GM19468 (cell line): ENCODE measurements at regions not wholly inside any gene's neighbourhood (a gene's known extent, or its start where the extent isn't known, plus 50 kb on each side); places are given as distances from the start of the nearest gene placed in this dataset.

Source experiments
- ATAC-seq: cut with Tn5 transposase; IDR thresholded peaks from one replicate; pipeline ENCODE4 v1.9.1; 2021; ENCODE audit warnings: mild to moderate bottlenecking, moderate library complexity, moderate number of reproducible peaks; ENCODE audit not compliant: unreplicated experiment; ENCODE audit errors: extremely low read depth

DNA sequence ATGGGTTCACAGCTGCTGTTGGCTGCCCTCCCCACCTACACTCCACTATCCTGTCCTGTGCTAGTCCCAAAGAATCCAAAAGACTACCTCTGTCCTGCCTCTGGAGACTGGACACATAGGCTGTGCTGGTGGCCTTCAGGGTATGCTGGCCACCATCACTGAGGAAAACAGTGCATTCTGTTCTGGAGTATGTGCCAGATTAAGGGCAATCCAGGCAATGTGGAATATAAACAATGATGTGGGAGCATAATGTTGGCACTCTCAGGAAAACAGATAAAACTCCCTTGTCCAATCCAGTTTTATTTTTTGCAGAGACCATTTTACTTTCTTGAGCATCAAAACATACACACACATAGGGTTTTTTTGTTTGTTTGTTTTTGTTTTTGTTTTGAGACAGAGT, 94.3 kb downstream of the GLUL start:
- ATAC-seq, result no peak

DNA sequence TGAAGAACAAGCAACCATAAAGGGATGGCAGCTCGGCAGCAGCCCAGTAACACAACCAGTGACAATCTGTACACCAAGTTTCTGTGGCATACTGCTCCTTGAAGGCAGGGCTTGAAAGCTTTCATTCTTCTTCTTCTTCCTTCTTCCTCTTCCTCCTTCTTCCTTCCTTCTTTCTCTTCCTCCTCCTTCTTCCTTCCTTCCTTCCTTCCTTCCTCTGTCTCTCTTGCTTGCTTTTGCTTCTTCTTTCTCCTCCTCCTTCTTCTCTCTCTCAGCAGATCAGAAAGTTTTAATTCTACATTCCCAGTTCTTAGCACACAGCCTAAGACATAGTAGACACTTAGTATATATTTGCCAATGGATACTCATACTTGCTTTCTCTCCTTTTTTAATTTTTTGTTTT, 95.9 kb downstream of the GLUL start:
- ATAC-seq, result no peak

DNA sequence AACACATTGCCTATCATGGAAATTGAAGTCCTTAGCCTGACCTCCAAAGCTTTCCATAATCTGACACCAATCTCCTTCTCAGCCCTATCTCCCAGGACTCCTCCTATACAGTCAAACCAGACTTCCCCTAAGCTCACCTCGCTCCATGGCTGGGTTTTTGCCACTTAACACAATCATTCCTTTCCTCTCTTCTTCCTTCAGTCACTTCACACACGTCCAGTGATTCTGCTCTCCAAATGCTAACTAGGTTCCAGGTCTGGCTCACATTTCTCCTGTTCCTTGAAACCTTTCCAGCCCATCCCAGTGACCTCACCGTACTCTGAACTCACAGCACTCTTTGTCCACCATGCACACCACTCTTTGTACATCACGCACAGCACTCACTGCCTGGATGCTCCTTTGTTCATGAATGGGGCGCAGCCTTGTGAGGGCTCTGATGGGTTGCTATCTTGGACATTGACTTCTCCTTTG, 98.4 kb downstream of the GLUL start:
- ATAC-seq, result no peak

DNA sequence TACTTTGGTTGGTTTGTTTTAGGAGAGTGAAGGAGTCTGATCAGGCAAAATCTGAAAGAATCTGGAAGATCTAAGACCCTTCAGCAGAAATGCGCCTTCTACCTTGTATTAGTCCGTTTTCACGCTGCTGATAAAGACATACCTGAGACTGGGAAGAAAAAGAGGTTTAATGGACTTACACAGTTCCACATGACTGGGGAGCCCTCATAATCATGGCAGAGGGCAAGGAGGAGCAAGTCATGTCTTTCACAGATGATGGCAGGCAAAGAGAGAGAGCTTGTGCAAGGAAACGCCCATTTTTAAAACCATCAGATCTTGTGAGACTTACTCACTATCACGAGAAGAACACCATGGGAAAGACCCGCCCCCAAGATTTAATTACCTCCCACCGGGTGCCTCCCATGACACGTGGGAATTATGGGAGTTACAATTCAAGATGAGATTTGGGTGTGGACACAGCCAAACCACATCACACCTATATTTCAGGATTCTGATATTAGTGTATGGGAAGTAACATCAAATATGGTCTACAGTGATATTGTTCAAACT, 99.3 kb downstream of the GLUL start:
- ATAC-seq, result no peak

DNA sequence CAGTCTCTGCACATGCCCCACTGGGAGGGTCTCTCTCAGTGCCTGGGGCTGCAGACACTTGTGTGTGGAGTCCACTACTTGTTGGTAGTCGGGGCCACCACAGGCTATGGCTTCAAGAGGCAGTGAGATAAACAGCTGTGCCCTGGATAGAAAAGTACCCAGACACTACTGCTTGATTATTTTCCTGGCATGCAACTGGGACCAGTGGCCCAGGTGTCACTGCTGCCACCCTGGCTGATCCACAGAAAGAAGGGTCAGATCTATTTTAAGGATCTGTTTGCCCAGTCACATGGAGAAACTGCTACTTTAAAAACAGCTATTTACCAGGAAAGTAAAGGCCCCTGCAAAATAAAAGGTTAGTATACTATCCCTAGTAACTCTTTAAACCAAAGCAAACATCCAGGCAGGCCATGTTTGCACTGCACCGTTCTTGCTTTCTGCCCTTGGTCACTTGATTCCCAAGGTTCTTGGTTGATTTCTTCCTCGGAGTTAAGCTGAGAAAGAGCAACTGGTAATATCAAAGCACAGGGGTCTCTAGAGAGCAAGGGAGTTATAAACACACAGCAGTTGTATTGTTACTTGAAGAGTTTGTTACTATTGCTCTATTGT, 99.9 kb downstream of the GLUL start:
- no peak for ATAC-seq

DNA sequence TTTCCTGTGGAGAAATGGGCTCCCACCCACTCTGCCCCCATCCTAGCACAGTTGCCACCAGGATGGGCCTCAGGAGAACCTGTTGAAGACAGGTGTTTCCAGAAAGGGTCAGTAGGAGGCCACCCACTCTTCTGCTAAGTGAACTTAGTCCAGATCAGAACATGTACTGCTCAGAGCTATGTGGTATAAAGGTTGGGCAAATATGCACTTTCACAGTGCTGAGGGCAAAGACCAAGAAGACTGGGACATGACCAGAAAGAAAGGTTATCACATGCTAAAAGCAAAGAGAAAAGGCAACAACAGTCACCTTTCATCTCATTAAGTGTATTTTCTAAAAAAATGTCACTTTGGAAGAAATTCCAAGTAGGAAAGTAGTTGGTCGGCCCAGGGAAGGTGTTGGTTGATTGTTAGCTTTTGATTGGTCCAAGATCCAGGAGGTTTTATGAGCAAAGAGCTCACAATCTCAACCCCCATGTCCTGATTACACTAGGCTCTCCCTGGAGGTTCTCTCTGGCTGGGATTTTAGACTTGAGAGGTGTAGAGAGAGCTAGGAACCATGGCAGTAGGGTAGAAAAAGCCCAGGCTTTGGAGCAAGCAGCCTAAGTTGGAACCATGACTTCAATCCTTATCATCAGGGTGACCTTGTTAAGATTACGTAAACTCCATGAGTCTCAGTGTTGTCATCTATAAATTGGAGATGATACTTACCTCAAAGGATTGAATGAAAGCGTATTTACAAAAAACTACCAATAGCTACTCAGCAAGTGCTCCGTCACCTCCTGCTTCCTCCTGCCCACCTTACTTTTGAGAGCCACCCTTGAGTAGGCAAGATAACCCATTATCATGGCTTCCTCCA, 102.6 kb downstream of the GLUL start:
- ATAC-seq, result no peak

DNA sequence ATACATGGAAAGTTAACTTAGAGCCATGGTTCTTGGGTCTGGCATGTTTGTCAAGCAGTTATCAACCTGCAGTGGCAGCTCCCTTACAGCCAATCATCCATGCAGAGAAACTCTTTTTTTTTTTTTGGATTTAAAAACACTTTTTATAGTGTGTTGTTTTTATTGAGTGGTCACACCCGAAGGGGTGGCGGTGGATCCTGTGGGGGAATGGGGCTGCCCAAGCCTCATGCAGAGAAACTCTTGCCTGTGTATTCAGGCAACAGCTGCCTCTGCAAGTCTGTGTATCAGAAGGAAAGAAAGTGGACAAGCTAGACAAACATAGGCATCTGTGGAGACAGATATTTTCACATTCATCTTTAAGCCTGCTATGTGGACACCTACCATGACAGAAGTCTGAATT, 104.8 kb downstream of the GLUL start:
- no peak for ATAC-seq

DNA sequence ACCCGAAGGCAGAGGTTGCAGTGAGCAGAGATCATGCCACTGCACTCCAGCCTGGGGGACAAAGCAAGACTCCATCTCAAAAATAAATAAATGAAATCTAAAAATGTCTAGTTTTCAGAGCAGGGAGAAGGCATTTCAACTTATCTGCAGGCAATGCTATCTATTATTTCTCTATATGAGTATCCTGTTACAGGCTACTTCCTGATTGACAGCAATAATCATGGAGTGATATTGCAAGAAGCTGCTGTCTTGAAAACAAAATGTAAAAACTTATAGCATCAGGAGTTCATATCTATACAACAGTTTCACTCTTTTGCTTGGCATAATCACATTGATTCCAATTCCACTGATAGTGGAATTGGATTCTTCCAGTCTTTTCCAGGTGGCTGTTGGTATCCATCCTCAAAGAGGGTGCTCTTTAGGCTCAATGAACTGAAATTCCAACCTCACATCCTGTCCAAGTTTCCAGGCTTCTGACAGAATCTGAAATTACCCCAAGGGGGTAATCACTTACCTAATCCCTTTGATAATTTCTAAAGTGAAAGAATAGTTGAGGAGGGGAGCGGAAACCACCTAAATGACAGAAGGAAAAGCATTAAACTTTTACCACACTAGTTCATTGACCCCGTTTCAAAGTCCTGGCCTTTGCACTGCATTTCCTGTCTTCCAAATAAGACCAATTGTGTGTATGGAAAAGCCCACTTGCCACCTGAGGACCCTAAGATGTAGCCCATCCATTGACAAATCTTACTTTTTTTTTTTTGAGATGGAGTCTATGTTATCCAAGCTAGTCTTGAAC, 107.6 kb downstream of the GLUL start:
- no peak for ATAC-seq

DNA sequence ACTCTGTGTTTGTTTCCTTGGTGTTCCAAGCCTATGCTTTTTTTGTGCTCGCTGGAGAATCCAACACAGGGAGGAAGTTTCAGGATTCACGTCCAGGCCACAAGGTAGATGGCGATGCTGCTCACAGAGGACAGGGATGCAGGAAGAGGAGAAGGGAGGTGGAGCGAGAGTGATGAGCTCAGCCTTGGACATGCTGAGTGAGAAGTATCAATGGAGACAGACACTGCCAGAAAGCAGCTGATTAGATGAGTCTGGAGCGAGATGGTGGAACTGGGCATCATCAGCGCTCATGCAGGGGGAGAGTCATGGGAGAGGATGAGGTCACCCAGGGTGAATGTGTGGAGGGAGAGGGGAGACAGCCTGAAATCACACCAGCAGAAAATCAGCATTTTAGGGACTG, 110.0 kb downstream of the GLUL start:
- no peak for ATAC-seq

DNA sequence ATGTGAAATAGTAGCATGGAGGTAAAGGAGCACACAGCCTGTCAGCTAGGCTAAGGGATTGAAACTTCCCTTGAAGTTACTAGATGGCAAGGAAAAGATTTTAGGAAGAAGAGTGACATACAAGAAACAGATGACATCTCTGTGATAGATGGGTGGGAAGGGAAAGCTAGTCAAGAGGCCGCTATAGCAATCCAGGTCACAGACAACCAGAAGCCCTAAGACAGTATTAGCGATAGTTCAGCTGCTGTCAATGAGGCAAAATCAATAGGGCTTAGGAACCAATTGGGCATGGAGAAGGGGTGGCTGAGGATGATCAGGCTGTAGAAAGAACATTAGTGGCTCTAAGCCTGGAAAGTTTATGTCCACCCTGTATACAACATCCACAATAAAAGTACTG, 111.1 kb downstream of the GLUL start:
- ATAC-seq, result no peak

DNA sequence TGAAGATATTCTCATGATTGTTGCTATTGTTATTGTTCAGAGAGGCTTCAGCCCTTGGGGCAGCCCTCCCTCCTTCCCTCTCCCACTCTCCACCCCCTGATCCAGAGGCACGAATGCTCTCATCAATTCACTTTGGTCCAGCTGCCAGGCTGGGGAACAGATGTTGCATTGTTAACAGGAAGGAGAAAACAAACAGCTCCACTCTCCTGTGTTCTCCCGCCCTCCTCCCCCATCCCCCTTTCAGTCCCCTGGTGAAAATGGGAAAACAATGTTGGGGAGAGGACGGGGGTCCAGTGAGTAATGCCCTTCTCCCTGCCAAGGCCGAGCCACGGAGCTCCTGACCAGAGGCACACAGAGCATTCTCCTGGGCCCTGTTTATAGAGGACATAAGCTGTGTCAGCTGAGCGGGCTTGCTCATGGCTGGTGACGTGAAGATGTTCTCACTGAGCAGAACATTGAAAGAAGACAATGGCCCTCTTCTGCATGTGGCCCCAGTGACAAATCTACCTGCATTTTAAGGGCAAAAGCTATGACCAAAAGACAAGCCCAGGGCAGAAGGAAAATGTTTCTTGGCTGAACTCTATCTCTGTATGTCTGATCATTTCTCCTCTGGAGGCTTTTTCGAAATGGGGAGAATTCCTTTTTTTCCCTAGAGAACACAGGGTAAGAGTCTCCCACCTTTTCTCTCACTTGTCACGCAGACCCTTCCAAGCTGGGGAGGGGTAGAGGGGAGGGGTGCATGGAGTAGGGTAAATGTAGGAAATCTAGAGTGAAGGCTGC, 111.7 kb downstream of the GLUL start:
- no peak for ATAC-seq

DNA sequence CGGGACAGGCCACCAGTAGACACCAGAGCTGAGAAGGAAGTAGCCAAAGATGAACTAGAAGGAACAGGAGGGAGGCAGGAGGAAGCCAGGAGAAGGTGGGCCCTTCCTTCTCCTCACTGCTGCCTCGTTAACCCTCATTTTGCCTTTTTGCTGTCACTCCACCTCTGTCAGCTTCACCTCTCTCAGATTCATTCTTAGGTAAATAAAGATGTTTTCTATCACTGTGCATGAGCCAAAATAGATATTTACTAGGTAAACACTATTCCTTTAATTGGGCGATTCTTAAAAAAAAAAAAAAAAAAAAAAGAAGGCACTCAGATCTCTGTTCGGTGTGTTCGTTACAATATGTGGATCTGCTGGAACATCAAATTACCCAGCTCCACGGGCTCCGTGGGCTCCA, 112.3 kb downstream of the GLUL start:
- ATAC-seq, result no peak

DNA sequence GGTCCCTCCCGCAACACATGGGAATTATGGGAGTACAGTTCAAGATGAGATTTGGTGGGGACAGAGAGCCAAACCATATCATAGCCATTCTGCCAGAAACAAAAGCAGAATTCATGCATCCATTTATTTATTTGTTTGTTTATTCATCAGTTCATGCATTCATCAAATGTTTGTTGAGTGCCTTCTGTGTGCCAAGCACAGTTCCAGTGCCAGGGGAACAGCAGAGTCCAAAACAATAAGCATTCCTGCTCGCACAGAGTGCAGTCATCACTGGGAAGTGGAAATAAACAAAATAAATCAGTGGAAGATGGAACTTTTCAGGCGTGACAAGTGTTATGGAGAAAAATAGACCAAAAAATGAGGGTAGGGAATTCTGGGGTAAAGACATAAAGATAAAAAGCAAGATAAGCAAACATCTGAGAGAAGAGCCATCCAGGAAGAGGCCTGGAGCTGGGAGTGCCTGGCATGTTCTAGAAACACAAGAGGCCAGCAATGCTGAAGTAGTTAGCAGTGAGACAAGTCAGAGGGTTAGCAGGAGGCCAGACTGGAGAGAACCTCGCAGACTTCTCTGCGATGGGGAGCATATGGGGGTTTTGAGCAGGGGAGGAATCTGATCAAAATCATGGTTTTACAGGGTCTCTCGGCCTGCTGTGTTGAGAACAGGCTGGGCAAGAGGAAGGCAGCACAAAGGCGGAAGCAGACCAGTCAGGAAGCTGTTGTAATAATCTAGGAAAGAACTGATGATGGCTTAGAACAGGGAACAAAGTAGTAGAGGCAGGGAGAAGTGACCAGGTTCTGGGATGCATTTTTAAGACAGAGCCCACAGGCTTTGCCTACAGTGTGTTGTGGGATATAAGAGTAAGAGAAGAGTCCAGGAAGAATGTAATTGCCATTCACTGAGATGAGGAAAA, 113.2 kb downstream of the GLUL start:
- ATAC-seq, result no peak

DNA sequence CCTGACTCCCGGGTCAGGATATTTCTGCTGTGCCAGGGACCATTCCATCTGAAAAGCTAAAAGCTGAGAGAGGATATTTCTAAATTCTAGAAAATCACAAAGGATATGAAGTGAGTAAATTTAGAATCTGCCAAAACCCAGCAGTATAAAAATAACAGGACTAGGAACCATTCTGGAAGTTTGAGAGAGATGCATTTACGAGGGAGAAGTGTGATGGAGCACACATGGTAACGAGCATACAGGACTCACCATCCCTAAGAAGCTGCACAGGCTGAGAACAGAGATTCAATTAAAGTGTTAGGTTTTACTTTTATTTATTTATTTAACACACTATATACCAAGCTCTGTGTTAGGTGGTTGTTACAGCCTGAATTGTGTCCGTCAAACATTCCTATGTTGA, 116.3 kb downstream of the GLUL start:
- ATAC-seq, result no peak

DNA sequence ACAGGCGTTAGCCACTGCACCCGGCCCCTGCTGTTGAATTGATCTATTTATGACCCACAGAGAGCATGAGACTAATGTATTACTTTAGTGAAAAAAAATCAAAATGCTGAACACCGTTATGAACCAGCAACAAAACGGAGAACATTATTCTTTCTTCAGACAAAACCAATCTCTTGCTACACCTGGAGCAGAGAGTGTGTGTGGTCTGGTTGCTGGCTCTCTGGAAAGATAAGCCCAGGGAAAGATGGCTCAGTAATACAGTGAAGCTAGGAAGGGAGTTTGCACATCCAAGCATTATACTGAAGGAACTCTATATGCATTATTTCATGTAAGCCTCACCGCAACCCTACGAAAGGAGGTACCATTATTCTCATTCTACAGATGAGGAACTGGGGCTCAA, 117.0 kb downstream of the GLUL start:
- no peak for ATAC-seq

DNA sequence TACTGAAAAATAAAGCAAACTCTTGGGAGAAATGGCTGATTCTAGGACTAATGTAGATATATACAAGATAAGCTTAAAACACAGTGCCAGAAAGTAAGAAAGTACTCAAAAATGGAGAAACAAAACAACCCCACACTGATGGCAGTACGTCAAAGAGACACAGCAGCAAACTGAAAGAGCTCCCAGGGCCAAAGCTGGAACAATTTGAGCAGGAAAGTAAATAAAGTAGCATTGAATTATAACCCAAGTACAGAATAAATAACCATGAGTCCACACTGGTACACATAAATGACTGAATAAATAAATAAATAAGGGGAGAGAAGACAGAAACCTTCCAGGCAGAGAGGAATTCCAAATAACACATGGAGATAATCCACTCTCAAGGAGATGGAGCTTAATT, 120.9 kb downstream of the GLUL start:
- no peak for ATAC-seq

DNA sequence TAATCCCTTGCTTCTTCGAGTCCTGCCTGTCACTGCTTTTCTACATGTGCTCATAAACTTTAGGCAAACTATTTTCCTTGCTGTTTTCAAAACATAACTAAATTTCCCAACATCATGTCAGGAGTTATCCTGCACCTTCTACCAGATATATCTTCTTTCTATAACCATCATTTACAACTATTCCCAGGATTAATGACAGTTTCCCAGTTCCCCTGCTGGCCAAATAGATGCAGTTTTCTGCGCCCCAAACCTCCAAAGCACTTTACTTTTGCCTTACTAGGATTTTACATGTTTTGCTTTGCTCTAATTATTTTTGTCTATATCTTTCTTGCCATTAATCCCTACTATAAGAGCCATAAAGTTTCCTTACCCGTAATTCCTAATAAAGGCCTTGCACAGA, 122.5 kb downstream of the GLUL start:
- ATAC-seq, result no peak

DNA sequence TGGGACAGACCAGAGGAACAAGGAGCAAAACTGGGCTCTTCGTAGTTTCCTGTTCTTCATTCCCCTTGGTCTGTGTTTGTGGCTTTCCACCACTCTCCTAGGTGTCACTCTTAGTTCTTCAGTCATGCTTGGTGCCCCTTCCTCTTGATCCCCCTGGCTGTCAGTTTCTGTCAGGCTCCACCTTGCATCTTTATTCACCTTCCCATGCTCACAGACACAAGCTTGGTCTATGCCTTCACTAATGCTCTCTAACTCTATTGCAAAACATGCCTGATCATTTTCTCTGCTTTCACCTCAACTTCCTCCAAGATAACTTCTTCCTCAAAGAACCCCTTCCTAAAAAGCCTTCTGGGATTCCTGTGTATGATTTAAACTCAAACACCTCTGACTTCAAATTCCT, 122.9 kb downstream of the GLUL start:
- ATAC-seq, result no peak

DNA sequence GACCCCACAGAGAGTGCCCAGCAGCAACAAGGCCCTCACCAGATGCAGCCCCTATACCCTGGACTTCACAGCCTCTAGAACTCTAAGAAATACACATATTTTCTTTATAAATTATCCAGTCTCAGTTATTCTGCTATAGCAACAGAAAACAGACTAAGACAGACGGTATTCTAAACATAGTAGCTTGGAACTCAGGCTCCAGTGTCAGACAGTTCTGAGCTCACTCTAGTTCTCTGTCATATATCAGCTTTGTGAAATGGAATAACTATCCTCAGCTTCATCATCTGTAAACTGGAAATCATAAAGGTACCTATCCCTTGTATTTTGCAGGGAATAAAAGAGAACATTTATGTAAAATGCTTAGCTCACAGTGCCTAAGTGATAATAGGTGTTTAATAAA, 127.4 kb downstream of the GLUL start:
- ATAC-seq, result no peak
